Prostate gland (tissue), 2 donors: ENCODE measurements at regions not wholly inside any gene's neighbourhood (a gene's known extent, or its start where the extent isn't known, plus 50 kb on each side); places are given as distances from the start of the nearest gene placed in this dataset.

Experiments used
- POLR2AphosphoS5 ChIP-seq: sonication (generic); formaldehyde crosslinking; IDR thresholded peaks from one replicate; pipeline ENCODE4 v1.6.1; 2017; ENCODE audit warnings: antibody characterized with exemption
- TF ChIP-seq, protein P1 (sequence below), 4 experiments: fragments of 200-600 bp in 2 of 4; fragments of 450-650 bp in 2 of 4; sonication (generic) in 2 of 4; IDR thresholded peaks; 1 replicate in 3 of 4; 2 replicates in 1 of 4; pipeline ENCODE4 v1.5.1; 2016 to 2019; ENCODE audit warnings: antibody characterized with exemption in 4 of 4, mild to moderate bottlenecking in 2 of 4, moderate library complexity in 2 of 4

DNA sequence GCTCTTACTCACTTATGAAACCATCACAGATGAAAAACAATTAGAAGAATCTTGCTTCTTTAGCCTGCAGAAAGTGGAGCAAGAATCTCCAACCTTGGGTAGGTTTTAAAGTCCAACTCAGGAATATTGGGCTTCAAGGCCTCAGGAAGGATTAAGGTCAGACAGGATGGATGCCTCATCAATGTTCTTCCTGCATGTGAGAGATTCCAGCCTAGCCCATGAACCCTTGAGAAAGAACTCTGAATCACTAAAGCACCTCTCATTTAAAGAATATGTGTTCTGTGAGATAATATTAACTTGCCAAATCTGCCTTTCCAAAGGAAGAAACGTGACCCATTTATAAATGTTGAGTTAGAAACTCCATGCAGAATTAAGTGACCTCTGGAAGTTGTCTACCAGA, 345.2 kb upstream of the CAMK1G start:
- TF ChIP-seq, protein P1, sequence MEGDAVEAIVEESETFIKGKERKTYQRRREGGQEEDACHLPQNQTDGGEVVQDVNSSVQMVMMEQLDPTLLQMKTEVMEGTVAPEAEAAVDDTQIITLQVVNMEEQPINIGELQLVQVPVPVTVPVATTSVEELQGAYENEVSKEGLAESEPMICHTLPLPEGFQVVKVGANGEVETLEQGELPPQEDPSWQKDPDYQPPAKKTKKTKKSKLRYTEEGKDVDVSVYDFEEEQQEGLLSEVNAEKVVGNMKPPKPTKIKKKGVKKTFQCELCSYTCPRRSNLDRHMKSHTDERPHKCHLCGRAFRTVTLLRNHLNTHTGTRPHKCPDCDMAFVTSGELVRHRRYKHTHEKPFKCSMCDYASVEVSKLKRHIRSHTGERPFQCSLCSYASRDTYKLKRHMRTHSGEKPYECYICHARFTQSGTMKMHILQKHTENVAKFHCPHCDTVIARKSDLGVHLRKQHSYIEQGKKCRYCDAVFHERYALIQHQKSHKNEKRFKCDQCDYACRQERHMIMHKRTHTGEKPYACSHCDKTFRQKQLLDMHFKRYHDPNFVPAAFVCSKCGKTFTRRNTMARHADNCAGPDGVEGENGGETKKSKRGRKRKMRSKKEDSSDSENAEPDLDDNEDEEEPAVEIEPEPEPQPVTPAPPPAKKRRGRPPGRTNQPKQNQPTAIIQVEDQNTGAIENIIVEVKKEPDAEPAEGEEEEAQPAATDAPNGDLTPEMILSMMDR (IDR thresholded peaks at IDR 0.05), result no peak
- no peak for TF ChIP-seq POLR2AphosphoS5
